ENCODE measurements at regions not wholly inside any gene's neighbourhood (a gene's known extent, or its start where the extent isn't known, plus 50 kb on each side); places are given as distances from the start of the nearest gene placed in this dataset.

DNA sequence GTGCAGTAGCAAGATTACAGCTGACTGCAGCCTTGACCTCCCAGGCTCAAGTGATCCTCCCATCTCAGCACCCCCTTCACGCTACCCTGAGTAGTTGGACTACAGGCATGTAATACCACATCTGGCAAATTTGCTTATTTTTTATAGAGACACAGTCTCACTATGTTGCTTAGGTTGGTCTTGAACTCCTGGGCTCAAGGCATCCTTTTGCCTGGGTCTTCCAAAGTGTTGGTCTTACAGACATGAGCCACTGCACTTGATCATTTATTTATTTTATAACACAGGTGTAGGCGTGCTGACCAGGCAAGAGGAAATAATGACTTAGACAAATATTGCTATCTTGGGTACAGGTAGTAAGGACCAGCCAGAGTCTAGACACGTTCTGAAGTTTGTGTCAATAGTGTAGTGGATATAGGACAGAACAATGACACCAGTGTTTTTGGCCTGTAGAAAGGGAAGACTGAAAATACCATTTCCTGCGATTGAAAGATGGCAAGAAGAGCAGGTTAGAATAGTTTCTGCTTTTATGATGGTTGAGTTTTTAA lies 71.0 kb upstream of the THUMPD2 start:
- no peak overlapping the region for H3K4me3 ChIP-seq
- DNase-seq (ENCODE audit: low spot score in 2 of 2) = no peak
- peaks cover 0 to 13% (median 5%) of the 10 kb centered on the region in 4 donors for H3K4me1 ChIP-seq
- TF ChIP-seq CTCF (IDR thresholded peaks at IDR 0.05) (no peak), POLR2A (IDR thresholded peaks at IDR 0.05) (no peak), EP300 (IDR thresholded peaks at IDR 0.05) (no peak)
- H3K27me3 ChIP-seq = no peaks in the 10 kb centered on the region
- H3K9me3 ChIP-seq = no peaks in the 10 kb centered on the region
- H3K27ac ChIP-seq = no peak overlapping the region
- H3K36me3 ChIP-seq = no peaks in the 10 kb centered on the region
- WGBS, 2 donors = 75 to 76% methylated on average over 4 of the region's 4 CpGs

DNA sequence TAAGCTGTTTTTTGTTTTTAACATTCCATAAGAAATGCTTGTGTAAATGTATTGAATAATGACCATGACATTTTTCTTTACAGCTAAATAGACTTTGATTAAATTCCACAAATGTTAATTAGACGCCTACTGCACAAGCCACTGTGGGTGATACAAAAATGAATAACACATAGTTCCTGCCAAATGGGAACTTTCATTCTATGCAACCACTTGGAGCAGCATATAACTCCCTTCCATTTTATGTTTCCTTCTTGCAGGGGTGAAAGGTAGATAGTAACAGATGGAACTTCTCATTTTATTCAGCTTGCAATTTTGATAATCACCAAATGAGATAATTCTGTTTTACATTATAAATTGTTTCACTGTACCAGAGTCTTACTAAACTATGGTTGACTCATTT lies 70.0 kb upstream of the THUMPD2 start:
- DNase-seq (ENCODE audit: low spot score in 2 of 2) = no peak
- H3K4me1 ChIP-seq = peaks cover 0 to 13% (median 5%) of the 10 kb centered on the region in 4 donors
- WGBS, 2 donors = 56 to 64% methylated on average over 1 of the region's 1 CpG
- TF ChIP-seq CTCF (IDR thresholded peaks at IDR 0.05) (no peak), POLR2A (IDR thresholded peaks at IDR 0.05) (no peak), EP300 (IDR thresholded peaks at IDR 0.05) (no peak)
- H3K36me3 ChIP-seq = no peaks in the 10 kb centered on the region
- no peak overlapping the region for H3K4me3 ChIP-seq
- H3K27me3 ChIP-seq = no peaks in the 10 kb centered on the region
- no peak overlapping the region for H3K27ac ChIP-seq
- H3K9me3 ChIP-seq = peaks cover 0 to 3% (median 0%) of the 10 kb centered on the region in 4 donors

DNA sequence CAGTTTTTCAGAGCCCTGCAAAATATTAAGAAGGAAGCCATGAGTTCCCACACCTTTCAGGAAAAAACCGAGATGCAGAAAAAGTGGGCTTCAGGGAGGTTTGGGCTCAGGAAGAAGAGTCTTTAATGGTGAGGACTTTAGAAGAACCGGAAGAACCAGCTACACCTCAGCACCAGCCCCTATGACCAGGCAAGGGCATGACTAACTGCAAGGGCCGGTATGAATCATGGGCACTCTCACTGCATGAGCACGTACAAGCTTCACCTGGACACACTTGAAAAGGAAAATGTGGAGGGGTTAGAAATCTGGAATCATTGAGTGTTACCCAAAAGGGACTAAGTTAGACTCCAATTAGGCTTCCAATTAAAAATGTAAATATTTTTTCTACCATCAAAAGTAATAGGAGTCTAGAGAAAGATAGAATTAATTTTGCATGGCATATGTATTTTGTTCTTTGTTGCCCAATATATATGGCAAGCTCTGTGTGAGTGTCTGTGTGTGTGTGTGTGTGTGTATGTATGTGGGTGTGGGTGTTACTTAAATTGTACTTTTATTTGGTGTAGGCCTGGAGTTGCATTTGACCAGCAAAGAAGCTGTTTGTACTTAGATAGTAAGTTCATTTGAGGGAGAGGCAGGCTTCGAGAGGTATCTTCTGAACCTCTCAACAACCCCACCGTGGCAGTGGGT lies 66.5 kb upstream of the THUMPD2 start:
- peaks cover 0 to 3% (median 0%) of the 10 kb centered on the region in 4 donors for H3K9me3 ChIP-seq
- WGBS, 2 donors = 74% methylated on average over 6 of the region's 6 CpGs
- no peak for DNase-seq (ENCODE audit: low spot score in 2 of 2)
- H3K4me1 ChIP-seq = no peaks in the 10 kb centered on the region
- no peaks in the 10 kb centered on the region for H3K36me3 ChIP-seq
- TF ChIP-seq EP300 (IDR thresholded peaks at IDR 0.05) (no peak), POLR2A (IDR thresholded peaks at IDR 0.05) (no peak), CTCF (IDR thresholded peaks at IDR 0.05) (no peak)
- H3K27me3 ChIP-seq = no peaks in the 10 kb centered on the region
- no peak overlapping the region for H3K4me3 ChIP-seq
- no peak overlapping the region for H3K27ac ChIP-seq

- TF ChIP-seq EP300 (IDR thresholded peaks at IDR 0.05) = no peak
- TF ChIP-seq CTCF (IDR thresholded peaks at IDR 0.05) = no peak
- no peak for TF ChIP-seq POLR2A (IDR thresholded peaks at IDR 0.05)
- Histone ChIP-seq H3K36me3 (no peaks in the 10 kb centered on the region), H3K27ac (no peak overlapping the region), H3K27me3 (no peaks in the 10 kb centered on the region), H3K4me3 (no peak overlapping the region), H3K4me1 (no peaks in the 10 kb centered on the region), H3K9me3 (peaks cover 0 to 23% (median 5%) of the 10 kb centered on the region in 4 donors)
- 92% methylated on average over 4 of the region's 5 CpGs; no CpG with 5 or more reads in 1 of the 2 donors for WGBS, 2 donors
- no peak for DNase-seq (ENCODE audit: low spot score in 2 of 2)
These were observed 60.3 kb upstream of the THUMPD2 start for GRCh38 chr2:39839261-39839848.

DNA sequence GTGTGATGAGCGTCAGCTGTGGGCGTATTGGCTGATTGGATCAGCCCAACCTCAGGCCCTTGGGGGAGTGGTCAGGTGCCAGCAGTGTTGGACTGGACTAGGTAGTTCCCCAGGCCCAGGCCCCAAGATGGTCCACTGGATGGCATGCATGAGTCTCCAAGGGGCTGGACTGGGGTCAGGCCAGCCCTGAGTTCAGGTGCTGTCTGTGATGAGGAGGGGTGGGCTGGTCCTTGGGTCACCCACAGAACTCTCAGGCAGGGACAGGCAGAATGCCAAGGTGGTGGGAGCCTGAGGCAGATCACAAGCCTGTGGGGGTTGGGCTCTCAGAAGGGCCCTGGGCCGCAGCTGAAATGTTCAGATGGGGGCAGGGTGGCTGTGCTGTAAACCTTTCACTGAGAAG lies 59.5 kb upstream of the THUMPD2 start:
- Histone ChIP-seq H3K27ac (no peak overlapping the region), H3K9me3 (peaks cover 0 to 22% (median 5%) of the 10 kb centered on the region in 4 donors), H3K36me3 (no peaks in the 10 kb centered on the region), H3K4me1 (no peaks in the 10 kb centered on the region), H3K4me3 (no peak overlapping the region), H3K27me3 (no peaks in the 10 kb centered on the region)
- WGBS, 2 donors = 86 to 87% methylated on average over 3 of the region's 3 CpGs
- TF ChIP-seq POLR2A (IDR thresholded peaks at IDR 0.05) (no peak), EP300 (IDR thresholded peaks at IDR 0.05) (no peak), CTCF (IDR thresholded peaks at IDR 0.05) (no peak)
- no peak for DNase-seq (ENCODE audit: low spot score in 2 of 2)
